ENCODE measurements at regions not wholly inside any gene's neighbourhood (a gene's known extent, or its start where the extent isn't known, plus 50 kb on each side); places are given as distances from the start of the nearest gene placed in this dataset.

DNA sequence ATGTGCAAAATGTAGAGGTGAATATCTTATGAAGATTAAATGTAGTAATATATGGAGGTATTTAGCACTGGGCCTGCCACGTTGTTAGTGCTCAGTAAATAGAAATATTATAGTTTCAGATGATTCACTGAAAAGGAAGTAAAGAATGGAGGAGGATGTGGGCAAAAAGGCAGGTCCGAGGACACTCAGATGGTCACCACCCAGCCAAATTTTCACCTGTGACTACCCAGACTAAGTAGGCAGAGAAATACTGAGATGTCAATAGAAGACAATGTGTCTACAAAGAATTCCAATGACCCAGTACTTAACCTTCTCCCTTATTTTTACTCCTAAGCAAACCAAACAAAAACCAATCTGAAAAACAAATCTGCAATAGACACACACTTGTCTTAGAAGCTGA is 70.3 kb upstream of the ATP10B start:
- TF ChIP-seq, protein P1, sequence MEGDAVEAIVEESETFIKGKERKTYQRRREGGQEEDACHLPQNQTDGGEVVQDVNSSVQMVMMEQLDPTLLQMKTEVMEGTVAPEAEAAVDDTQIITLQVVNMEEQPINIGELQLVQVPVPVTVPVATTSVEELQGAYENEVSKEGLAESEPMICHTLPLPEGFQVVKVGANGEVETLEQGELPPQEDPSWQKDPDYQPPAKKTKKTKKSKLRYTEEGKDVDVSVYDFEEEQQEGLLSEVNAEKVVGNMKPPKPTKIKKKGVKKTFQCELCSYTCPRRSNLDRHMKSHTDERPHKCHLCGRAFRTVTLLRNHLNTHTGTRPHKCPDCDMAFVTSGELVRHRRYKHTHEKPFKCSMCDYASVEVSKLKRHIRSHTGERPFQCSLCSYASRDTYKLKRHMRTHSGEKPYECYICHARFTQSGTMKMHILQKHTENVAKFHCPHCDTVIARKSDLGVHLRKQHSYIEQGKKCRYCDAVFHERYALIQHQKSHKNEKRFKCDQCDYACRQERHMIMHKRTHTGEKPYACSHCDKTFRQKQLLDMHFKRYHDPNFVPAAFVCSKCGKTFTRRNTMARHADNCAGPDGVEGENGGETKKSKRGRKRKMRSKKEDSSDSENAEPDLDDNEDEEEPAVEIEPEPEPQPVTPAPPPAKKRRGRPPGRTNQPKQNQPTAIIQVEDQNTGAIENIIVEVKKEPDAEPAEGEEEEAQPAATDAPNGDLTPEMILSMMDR (IDR thresholded peaks at IDR 0.05; ENCODE audit: extremely low read depth, low read depth, low read length), result no peak
- Histone ChIP-seq H3K36me3 (ENCODE audit: insufficient read depth, low read length) (no peaks in the 10 kb centered on the region), H4K20me1 (ENCODE audit: insufficient read depth, low read length) (no peaks in the 10 kb centered on the region), H3K4me3 (ENCODE audit: insufficient read depth, low read length) (no peak overlapping the region), H3K4me2 (ENCODE audit: insufficient read depth, low read length) (no peak overlapping the region), H3K79me2 (ENCODE audit: insufficient read depth, low read length) (no peaks in the 10 kb centered on the region), H2AFZ (ENCODE audit: low read length) (no peak overlapping the region), H3K9me3 (ENCODE audit: low read depth, low read length) (peaks cover 3% of the 10 kb centered on the region), H3K27me3 (ENCODE audit: insufficient read depth, low read length) (no peaks in the 10 kb centered on the region), H3K4me1 (ENCODE audit: insufficient read depth, low read length) (no peaks in the 10 kb centered on the region), H3K27ac (ENCODE audit: low read depth, low read length) (no peak overlapping the region)
- no peak for DNase-seq (ENCODE audit: insufficient read length, low spot score, missing footprints)

DNA sequence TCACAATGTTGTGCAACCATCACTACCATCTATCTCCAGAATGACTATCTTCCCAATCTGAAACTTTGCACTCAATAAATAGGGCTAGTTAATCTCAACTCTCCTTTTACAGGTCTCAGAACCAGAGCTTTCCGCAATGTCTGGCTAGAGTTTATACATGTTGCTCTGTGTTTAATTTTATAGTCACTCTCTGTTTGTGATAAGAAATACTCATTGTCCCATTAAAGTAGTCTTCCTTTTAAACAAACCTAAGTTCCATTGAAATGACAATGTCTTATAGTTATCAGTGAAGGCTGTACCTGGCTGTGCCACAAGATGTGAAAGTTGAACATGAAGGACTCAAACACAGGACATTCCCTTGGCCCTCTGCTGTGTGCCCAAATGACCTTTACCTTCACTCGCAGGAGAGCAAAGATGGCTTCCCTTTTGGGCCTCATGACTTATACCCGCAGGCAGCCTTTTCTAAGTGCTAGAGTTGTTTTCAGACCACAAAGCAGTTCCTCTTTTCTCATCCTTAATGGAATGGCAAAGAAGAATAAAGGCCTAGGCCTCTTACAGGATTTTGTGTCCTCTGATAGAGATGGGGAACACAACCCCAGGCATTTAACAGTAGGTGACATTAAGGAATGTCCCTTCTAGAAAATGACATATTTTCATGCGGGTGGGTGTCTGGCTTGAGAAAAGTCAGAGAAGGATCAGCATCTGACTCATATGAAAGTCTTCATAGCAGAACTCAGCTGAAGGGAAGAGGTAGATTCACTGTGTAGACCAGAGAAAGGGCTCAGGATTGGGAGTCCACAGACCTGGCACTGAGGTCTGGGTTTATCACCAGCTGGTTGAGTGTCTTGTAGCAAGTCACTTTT is 69.6 kb upstream of the ATP10B start:
- Histone ChIP-seq H3K79me2 (ENCODE audit: insufficient read depth, low read length) (no peaks in the 10 kb centered on the region), H3K36me3 (ENCODE audit: insufficient read depth, low read length) (no peaks in the 10 kb centered on the region), H3K27me3 (ENCODE audit: insufficient read depth, low read length) (no peaks in the 10 kb centered on the region), H3K4me1 (ENCODE audit: insufficient read depth, low read length) (no peaks in the 10 kb centered on the region), H3K4me2 (ENCODE audit: insufficient read depth, low read length) (no peak overlapping the region), H2AFZ (ENCODE audit: low read length) (no peak overlapping the region), H3K4me3 (ENCODE audit: insufficient read depth, low read length) (no peak overlapping the region), H4K20me1 (ENCODE audit: insufficient read depth, low read length) (no peaks in the 10 kb centered on the region), H3K27ac (ENCODE audit: low read depth, low read length) (no peak overlapping the region), H3K9me3 (ENCODE audit: low read depth, low read length) (peaks cover 3% of the 10 kb centered on the region)
- no peak for DNase-seq (ENCODE audit: insufficient read length, low spot score, missing footprints)
- TF ChIP-seq, protein P1 (IDR thresholded peaks at IDR 0.05; ENCODE audit: extremely low read depth, low read depth, low read length), result no peak

DNA sequence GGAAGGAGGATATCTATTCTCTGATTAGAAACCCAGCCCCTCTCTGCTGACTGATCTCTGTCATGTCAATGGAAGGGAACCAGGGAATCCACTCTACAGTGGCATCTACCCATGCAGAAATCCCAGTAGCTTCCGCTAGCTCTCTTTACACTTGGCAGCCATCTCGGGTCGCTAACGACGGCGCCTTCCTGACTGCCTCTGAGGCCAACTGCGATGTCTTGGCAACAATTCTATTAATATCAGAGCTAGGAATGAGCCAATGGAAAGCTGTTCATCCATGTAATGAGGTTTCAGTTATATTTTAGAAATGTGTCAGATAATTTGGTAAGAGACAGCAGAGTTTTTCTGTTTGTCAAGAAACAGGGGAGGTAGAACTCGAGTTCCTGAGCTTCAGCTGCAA is 67.6 kb upstream of the ATP10B start:
- Histone ChIP-seq H3K4me2 (ENCODE audit: insufficient read depth, low read length) (no peak overlapping the region), H2AFZ (ENCODE audit: low read length) (no peak overlapping the region), H3K9me3 (ENCODE audit: low read depth, low read length) (peaks cover 3% of the 10 kb centered on the region), H3K27me3 (ENCODE audit: insufficient read depth, low read length) (no peaks in the 10 kb centered on the region), H3K79me2 (ENCODE audit: insufficient read depth, low read length) (no peaks in the 10 kb centered on the region), H4K20me1 (ENCODE audit: insufficient read depth, low read length) (no peaks in the 10 kb centered on the region), H3K4me3 (ENCODE audit: insufficient read depth, low read length) (no peak overlapping the region), H3K36me3 (ENCODE audit: insufficient read depth, low read length) (no peaks in the 10 kb centered on the region), H3K27ac (ENCODE audit: low read depth, low read length) (no peak overlapping the region), H3K4me1 (ENCODE audit: insufficient read depth, low read length) (no peaks in the 10 kb centered on the region)
- TF ChIP-seq, protein P1 (IDR thresholded peaks at IDR 0.05; ENCODE audit: extremely low read depth, low read depth, low read length), result no peak
- DNase-seq (ENCODE audit: insufficient read length, low spot score, missing footprints), result no peak

DNA sequence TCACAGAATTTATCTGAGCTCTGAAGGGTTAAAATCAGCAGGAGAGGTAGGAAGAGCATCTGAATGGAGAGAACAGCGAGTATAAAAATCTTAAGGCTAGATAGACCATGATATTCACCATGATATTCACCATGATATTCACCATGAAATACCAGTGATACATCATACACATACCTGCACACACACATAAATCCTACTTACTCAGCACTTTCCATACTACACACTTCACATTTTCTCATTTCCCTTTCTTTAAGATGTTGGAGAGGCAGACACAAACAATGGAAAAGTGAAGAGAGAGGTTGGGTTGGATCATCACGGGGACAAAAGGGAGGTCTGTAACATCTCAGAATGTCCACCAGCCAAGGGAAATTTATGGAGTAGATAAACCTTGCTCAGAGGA is 66.4 kb upstream of the ATP10B start:
- H4K20me1 ChIP-seq (ENCODE audit: insufficient read depth, low read length), result no peaks in the 10 kb centered on the region
- DNase-seq (ENCODE audit: insufficient read length, low spot score, missing footprints), result no peak
- H3K9me3 ChIP-seq (ENCODE audit: low read depth, low read length), result no peaks in the 10 kb centered on the region
- no peaks in the 10 kb centered on the region for H3K27me3 ChIP-seq (ENCODE audit: insufficient read depth, low read length)
- H3K4me3 ChIP-seq (ENCODE audit: insufficient read depth, low read length), result no peak overlapping the region
- no peaks in the 10 kb centered on the region for H3K79me2 ChIP-seq (ENCODE audit: insufficient read depth, low read length)
- H3K4me2 ChIP-seq (ENCODE audit: insufficient read depth, low read length), result no peak overlapping the region
- no peaks in the 10 kb centered on the region for H3K4me1 ChIP-seq (ENCODE audit: insufficient read depth, low read length)
- TF ChIP-seq, protein P1 (IDR thresholded peaks at IDR 0.05; ENCODE audit: extremely low read depth, low read depth, low read length), result no peak
- H3K27ac ChIP-seq (ENCODE audit: low read depth, low read length), result no peak overlapping the region
- no peak overlapping the region for H2AFZ ChIP-seq (ENCODE audit: low read length)
- H3K36me3 ChIP-seq (ENCODE audit: insufficient read depth, low read length), result no peaks in the 10 kb centered on the region

All from osteoblast (primary cell).